HepG2 (cell line): ENCODE measurements at regions not wholly inside any gene's neighbourhood (a gene's known extent, or its start where the extent isn't known, plus 50 kb on each side); places are given as distances from the start of the nearest gene placed in this dataset.

Experiments
- CENPT ChIP-seq: sonication (generic); formaldehyde crosslinking; IDR thresholded peaks from 2 replicates; pipeline ENCODE4 v1.8.0; 2022; ENCODE audit warnings: low read depth, mild to moderate bottlenecking, moderate library complexity, missing genetic modification reagents
- ETV6 ChIP-seq: sonication (generic); formaldehyde crosslinking; conservative IDR thresholded peaks from 2 replicates; pipeline ENCODE4 v1.4.0; 2020; ENCODE audit warnings: missing genetic modification reagents
- GABPA ChIP-seq, 2 experiments: IDR thresholded peaks; 2 replicates each; pipeline ENCODE4 v1.6.1; 2011 to 2016; ENCODE audit warnings: low read depth in 2 of 2, low read length in 1 of 2, missing biosample characterization in 1 of 2, missing genetic modification characterization in 1 of 2
- HDAC6 ChIP-seq: fragments of 200-600 bp; sonication (generic); IDR thresholded peaks from 2 replicates; pipeline ENCODE4 v1.7.0; 2017; ENCODE audit warnings: mild to moderate bottlenecking, antibody characterized with exemption, low read length, low read depth
- HMGXB4 ChIP-seq, 2 experiments: sonication (generic) in 1 of 2; formaldehyde crosslinking in 1 of 2; IDR thresholded peaks; 2 replicates each; pipeline versions ENCODE4 v1.4.0 to v1.6.1; 2018 to 2020; ENCODE audit warnings: missing genetic modification reagents in 2 of 2, borderline replicate concordance in 1 of 2, low read depth in 1 of 2, mild to moderate bottlenecking in 1 of 2, missing biosample characterization in 1 of 2
- HOXA9 ChIP-seq: sonication (generic); formaldehyde crosslinking; IDR thresholded peaks from 2 replicates; pipeline ENCODE4 v1.8.1; 2022; ENCODE audit warnings: missing genetic modification reagents, mild to moderate bottlenecking, moderate library complexity, borderline replicate concordance
- KDM1A ChIP-seq: IDR thresholded peaks from 2 replicates; pipeline ENCODE4 v1.6.1; 2016; ENCODE audit warnings: missing compliant biosample characterization
- SNAPC4 ChIP-seq: sonication (generic); formaldehyde crosslinking; IDR thresholded peaks from 2 replicates; pipeline ENCODE4 v1.4.0; 2020; ENCODE audit warnings: mild to moderate bottlenecking, missing genetic modification reagents
- TCF7 ChIP-seq: sonication (generic); IDR thresholded peaks from 2 replicates; pipeline ENCODE4 v1.6.1; 2016; ENCODE audit warnings: antibody characterized with exemption, low read depth
- TFDP2 ChIP-seq: sonication (generic); formaldehyde crosslinking; IDR thresholded peaks from 2 replicates; pipeline ENCODE4 v1.4.0; 2020; ENCODE audit warnings: missing genetic modification reagents
- TF ChIP-seq, protein P1 (sequence below): sonication (generic); formaldehyde crosslinking; IDR thresholded peaks from 2 replicates; pipeline ENCODE4 v1.4.0; 2020; ENCODE audit warnings: missing genetic modification reagents, borderline replicate concordance
- TF ChIP-seq, protein P2 (sequence below): sonication (generic); formaldehyde crosslinking; IDR thresholded peaks from 2 replicates; pipeline ENCODE4 v1.5.0; 2020; ENCODE audit warnings: missing genetic modification reagents, mild to moderate bottlenecking, borderline replicate concordance

- no peak for TF ChIP-seq HMGXB4 (CRISPR knock-in tag; IDR thresholded peaks at IDR 0.05; ENCODE audit: borderline replicate concordance in 1 of 2, low read depth in 1 of 2)
- TF ChIP-seq KDM1A (CRISPR knock-in tag) = no peak
- TF ChIP-seq, protein P1, sequence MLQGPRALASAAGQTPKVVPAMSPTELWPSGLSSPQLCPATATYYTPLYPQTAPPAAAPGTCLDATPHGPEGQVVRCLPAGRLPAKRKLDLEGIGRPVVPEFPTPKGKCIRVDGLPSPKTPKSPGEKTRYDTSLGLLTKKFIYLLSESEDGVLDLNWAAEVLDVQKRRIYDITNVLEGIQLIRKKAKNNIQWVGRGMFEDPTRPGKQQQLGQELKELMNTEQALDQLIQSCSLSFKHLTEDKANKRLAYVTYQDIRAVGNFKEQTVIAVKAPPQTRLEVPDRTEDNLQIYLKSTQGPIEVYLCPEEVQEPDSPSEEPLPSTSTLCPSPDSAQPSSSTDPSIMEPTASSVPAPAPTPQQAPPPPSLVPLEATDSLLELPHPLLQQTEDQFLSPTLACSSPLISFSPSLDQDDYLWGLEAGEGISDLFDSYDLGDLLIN (CRISPR knock-in tag) = no peak
- TF ChIP-seq HOXA9 (CRISPR knock-in tag) = no peak
- TF ChIP-seq GABPA (IDR thresholded peaks at IDR 0.05; ENCODE audit: low read depth, low read length) = no peak
- TF ChIP-seq GABPA (CRISPR knock-in tag; IDR thresholded peaks at IDR 0.05; ENCODE audit: low read depth) = no peak
- TF ChIP-seq, protein P2, sequence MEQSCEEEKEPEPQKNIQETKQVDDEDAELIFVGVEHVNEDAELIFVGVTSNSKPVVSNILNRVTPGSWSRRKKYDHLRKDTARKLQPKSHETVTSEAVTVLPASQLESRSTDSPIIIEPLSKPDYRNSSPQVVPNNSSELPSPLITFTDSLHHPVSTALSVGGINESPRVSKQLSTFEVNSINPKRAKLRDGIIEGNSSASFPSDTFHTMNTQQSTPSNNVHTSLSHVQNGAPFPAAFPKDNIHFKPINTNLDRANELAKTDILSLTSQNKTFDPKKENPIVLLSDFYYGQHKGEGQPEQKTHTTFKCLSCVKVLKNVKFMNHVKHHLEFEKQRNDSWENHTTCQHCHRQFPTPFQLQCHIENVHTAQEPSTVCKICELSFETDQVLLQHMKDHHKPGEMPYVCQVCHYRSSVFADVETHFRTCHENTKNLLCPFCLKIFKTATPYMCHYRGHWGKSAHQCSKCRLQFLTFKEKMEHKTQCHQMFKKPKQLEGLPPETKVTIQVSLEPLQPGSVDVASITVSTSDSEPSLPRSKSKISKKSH (CRISPR knock-in tag) = no peak
- TF ChIP-seq SNAPC4 = no peak
- TF ChIP-seq TFDP2 = no peak
- TF ChIP-seq HDAC6 = no peak
- TF ChIP-seq CENPT (CRISPR knock-in tag) = no peak
- no peak for TF ChIP-seq TCF7
- TF ChIP-seq ETV6 (CRISPR knock-in tag) = no peak
These were observed 235.8 kb upstream of the PFKP start (continued) for GRCh38 chr10:2831509-2831908.
